Keratinocyte (primary cell): ENCODE measurements at regions not wholly inside any gene's neighbourhood (a gene's known extent, or its start where the extent isn't known, plus 50 kb on each side); places are given as distances from the start of the nearest gene placed in this dataset.

ENCODE experiments used
- DNase-seq: peaks from one replicate; pipeline ENCODE4 v3.0.0-alpha.2; 2011; ENCODE audit warnings: low read depth, missing footprints, low spot score
- FAIRE-seq: peaks from 2 replicates; lab custom pipeline; 2011; peaks lifted over from hg19 to GRCh38; lab: Jason Lieb, UNC
- H2AFZ ChIP-seq: 2 replicates; pipeline ENCODE4 v1.6.0; 2012; ENCODE audit warnings: low read length, control low read depth, inconsistent platforms; ENCODE audit not compliant: control insufficient read depth
- H3K27ac ChIP-seq: 2 replicates; pipeline ENCODE4 v1.5.1; 2011; ENCODE audit warnings: low read length; ENCODE audit not compliant: control insufficient read depth, insufficient read depth
- H3K27me3 ChIP-seq: 3 replicates; pipeline ENCODE4 v1.6.0; 2011; ENCODE audit warnings: low read length; ENCODE audit not compliant: control insufficient read depth, insufficient read depth; ENCODE audit errors: extremely low read depth
- H3K36me3 ChIP-seq, 2 experiments: 2 replicates in 1 of 2; 3 replicates in 1 of 2; pipeline ENCODE4 v1.5.1; 2011; ENCODE audit warnings: low read length in 2 of 2, mild to moderate bottlenecking in 1 of 2; ENCODE audit not compliant: control insufficient read depth in 2 of 2, insufficient read depth in 2 of 2; ENCODE audit errors: extremely low read depth in 1 of 2
- H3K4me1 ChIP-seq: 3 replicates; pipeline ENCODE4 v1.5.1; 2011; ENCODE audit warnings: low read length; ENCODE audit not compliant: control insufficient read depth, insufficient read depth; ENCODE audit errors: extremely low read depth
- H3K4me2 ChIP-seq: 3 replicates; pipeline ENCODE4 v1.6.0; 2011; ENCODE audit warnings: low read depth, low read length; ENCODE audit not compliant: control insufficient read depth, insufficient read depth; ENCODE audit errors: extremely low read depth
- H3K4me3 ChIP-seq, 3 experiments: fragments of 200-600 bp in 1 of 3; sonication (generic) in 1 of 3; 2 replicates in 2 of 3; 3 replicates in 1 of 3; pipeline ENCODE4 v1.5.1; 2011 to 2016; ENCODE audit warnings: low read length in 3 of 3, mild to moderate bottlenecking in 3 of 3, control low read depth in 2 of 3, inconsistent platforms in 1 of 3, low read depth in 1 of 3, mixed read lengths in 1 of 3, mixed run types in 1 of 3, moderate library complexity in 1 of 3; ENCODE audit not compliant: control insufficient read depth in 2 of 3, insufficient read depth in 2 of 3; ENCODE audit errors: extremely low read depth in 1 of 3
- H3K79me2 ChIP-seq: 2 replicates; pipeline ENCODE4 v1.6.0; 2012; ENCODE audit warnings: low read length; ENCODE audit not compliant: control insufficient read depth, insufficient read depth
- H3K9ac ChIP-seq: 3 replicates; pipeline ENCODE4 v1.6.0; 2011; ENCODE audit warnings: low read length; ENCODE audit not compliant: control insufficient read depth, insufficient read depth; ENCODE audit errors: extremely low read depth
- H3K9me1 ChIP-seq: 3 replicates; pipeline ENCODE4 v1.6.0; 2011; ENCODE audit warnings: low read length; ENCODE audit not compliant: control insufficient read depth, insufficient read depth; ENCODE audit errors: extremely low read depth
- H3K9me3 ChIP-seq: 2 replicates; pipeline ENCODE4 v1.5.1; 2012; ENCODE audit warnings: low read depth, low read length; ENCODE audit not compliant: control insufficient read depth
- H4K20me1 ChIP-seq: 3 replicates; pipeline ENCODE4 v1.6.0; 2011; ENCODE audit warnings: low read length; ENCODE audit not compliant: control insufficient read depth, insufficient read depth; ENCODE audit errors: extremely low read depth
- EZH2 ChIP-seq: IDR thresholded peaks from one replicate; pipeline ENCODE4 v1.6.1; 2012; ENCODE audit warnings: inconsistent platforms, mild to moderate bottlenecking, low read length, moderate library complexity
- dilution Hi-C: fragments of 300-500 bp; cut with MboI; formaldehyde crosslinking; loops from one replicate; pipeline ENCODE4 v1.7.0; 2020; ENCODE audit warnings: low sequenced_read_pairs; ENCODE audit not compliant: extremely low pct_ligation_motif_present
- TF ChIP-seq, protein P1 (sequence below), 3 experiments: IDR thresholded peaks in 1 of 3; conservative IDR thresholded peaks in 1 of 3; optimal IDR thresholded peaks in 1 of 3; 2 replicates in 2 of 3; 3 replicates in 1 of 3; pipeline versions ENCODE3 to v1.5.1; 2011; ENCODE audit warnings: low read length in 3 of 3, mild to moderate bottlenecking in 3 of 3, moderate library complexity in 2 of 3, control low read depth in 1 of 3, inconsistent platforms in 1 of 3; ENCODE audit not compliant: insufficient read depth in 2 of 3; ENCODE audit errors: extremely low read depth in 1 of 3

GRCh38 chr6:4717124-4717523 is 59.1 kb upstream of the CDYL start:
- H3K27me3 ChIP-seq: no peaks in the 10 kb centered on the region
- peaks cover 9% of the 10 kb centered on the region for H3K4me1 ChIP-seq
- DNase-seq (no peak), FAIRE-seq (no peak)
- H3K36me3 ChIP-seq: no peaks in the 10 kb centered on the region
- H3K27ac ChIP-seq: no peak overlapping the region
- no peak overlapping the region for H3K9ac ChIP-seq
- TF ChIP-seq, protein P1, sequence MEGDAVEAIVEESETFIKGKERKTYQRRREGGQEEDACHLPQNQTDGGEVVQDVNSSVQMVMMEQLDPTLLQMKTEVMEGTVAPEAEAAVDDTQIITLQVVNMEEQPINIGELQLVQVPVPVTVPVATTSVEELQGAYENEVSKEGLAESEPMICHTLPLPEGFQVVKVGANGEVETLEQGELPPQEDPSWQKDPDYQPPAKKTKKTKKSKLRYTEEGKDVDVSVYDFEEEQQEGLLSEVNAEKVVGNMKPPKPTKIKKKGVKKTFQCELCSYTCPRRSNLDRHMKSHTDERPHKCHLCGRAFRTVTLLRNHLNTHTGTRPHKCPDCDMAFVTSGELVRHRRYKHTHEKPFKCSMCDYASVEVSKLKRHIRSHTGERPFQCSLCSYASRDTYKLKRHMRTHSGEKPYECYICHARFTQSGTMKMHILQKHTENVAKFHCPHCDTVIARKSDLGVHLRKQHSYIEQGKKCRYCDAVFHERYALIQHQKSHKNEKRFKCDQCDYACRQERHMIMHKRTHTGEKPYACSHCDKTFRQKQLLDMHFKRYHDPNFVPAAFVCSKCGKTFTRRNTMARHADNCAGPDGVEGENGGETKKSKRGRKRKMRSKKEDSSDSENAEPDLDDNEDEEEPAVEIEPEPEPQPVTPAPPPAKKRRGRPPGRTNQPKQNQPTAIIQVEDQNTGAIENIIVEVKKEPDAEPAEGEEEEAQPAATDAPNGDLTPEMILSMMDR (optimal IDR thresholded peaks at IDR 0.05 in 1 of 3, IDR thresholded peaks at IDR 0.05 in 1 of 3, conservative IDR thresholded peaks at IDR 0.05 in 1 of 3; ENCODE audit: extremely low read depth in 1 of 3, insufficient read depth in 2 of 3, low read length in 3 of 3): no peak
- no peak for TF ChIP-seq EZH2
- H2AFZ ChIP-seq: no peak overlapping the region
- no peaks in the 10 kb centered on the region for H4K20me1 ChIP-seq
- H3K9me1 ChIP-seq: no peaks in the 10 kb centered on the region
- dilution Hi-C loops: no loop called here
- H3K9me3 ChIP-seq: no peaks in the 10 kb centered on the region
- no peak overlapping the region for H3K4me3 ChIP-seq
- H3K79me2 ChIP-seq: no peaks in the 10 kb centered on the region
- no peak overlapping the region for H3K4me2 ChIP-seq

- Histone ChIP-seq H3K9ac (no peak overlapping the region), H3K9me3 (no peaks in the 10 kb centered on the region), H2AFZ (peak overlapping the region; percentile 86), H3K36me3 (no peaks in the 10 kb centered on the region), H3K27me3 (no peaks in the 10 kb centered on the region), H3K9me1 (no peaks in the 10 kb centered on the region), H3K4me2 (peak overlapping the region; percentile 28), H3K4me3 (no peak overlapping the region), H3K79me2 (no peaks in the 10 kb centered on the region), H3K27ac (no peak overlapping the region), H4K20me1 (no peaks in the 10 kb centered on the region), H3K4me1 (peaks cover 9% of the 10 kb centered on the region)
- no peak for TF ChIP-seq EZH2
- TF ChIP-seq, protein P1 (optimal IDR thresholded peaks at IDR 0.05 in 1 of 3, IDR thresholded peaks at IDR 0.05 in 1 of 3, conservative IDR thresholded peaks at IDR 0.05 in 1 of 3; ENCODE audit: extremely low read depth in 1 of 3, insufficient read depth in 2 of 3, low read length in 3 of 3): no peak
- dilution Hi-C loops: no loop called here
- peak; percentile 98 for FAIRE-seq
- DNase-seq: peak; percentile 26
These were observed 61.2 kb upstream of the CDYL start for GRCh38 chr6:4714961-4715501.
